DND-41 (cell line): ENCODE measurements at regions not wholly inside any gene's neighbourhood (a gene's known extent, or its start where the extent isn't known, plus 50 kb on each side); places are given as distances from the start of the nearest gene placed in this dataset.

Source experiments
- CTCF ChIP-seq: IDR thresholded peaks from 2 replicates; pipeline ENCODE4 v1.5.1; 2012; ENCODE audit warnings: borderline replicate concordance, low read length, moderate library complexity, mild to moderate bottlenecking; ENCODE audit not compliant: poor library complexity, severe bottlenecking; ENCODE audit errors: extremely low read depth
- EZH2 ChIP-seq: IDR thresholded peaks from 3 replicates; pipeline ENCODE4 v1.6.1; 2012; ENCODE audit warnings: borderline replicate concordance, low read depth, mild to moderate bottlenecking, moderate library complexity, low read length, inconsistent platforms; ENCODE audit not compliant: severe bottlenecking

GRCh38 chr13:73189776-73190175 is 131.0 kb downstream of the KLF5 start:
- TF ChIP-seq CTCF (no peak), EZH2 (no peak)
